IMR-90 (cell line): ENCODE measurements at regions not wholly inside any gene's neighbourhood (a gene's known extent, or its start where the extent isn't known, plus 50 kb on each side); places are given as distances from the start of the nearest gene placed in this dataset.
A peak's percentile ranks its signal among the peaks of the same experiment; 100 is the strongest.

Experiments used
- ATAC-seq: fragments of 200-7000 bp; cut with Tn5 transposase; 2 replicates; pipeline ENCODE4 v1.9.1; 2020; ENCODE audit warnings: low read depth, mild to moderate bottlenecking, moderate library complexity
- BruUV-seq: library from RNA; stranded (reverse); fragments of 400-500 nt; replicated peaks from 2 replicates; lab custom pipeline; 2021; lab: Mats Ljungman, UMichigan
- CTCF ChIA-PET: fragments of 300-600 bp; formaldehyde crosslinking; extraction: SDS; loops from one replicate; lab custom pipeline; 2021; ENCODE audit warnings: antibody characterized with exemption; lab: Yijun Ruan, JAX
- POLR2A ChIA-PET: fragments of 300-600 bp; sonication (Branson Sonifier 250); formaldehyde crosslinking; loops from one replicate; lab custom pipeline; 2022; ENCODE audit warnings: antibody characterized with exemption; ENCODE audit not compliant: unreplicated experiment; lab: Charles Lee
- DNase-seq: peaks from one replicate; pipeline ENCODE4 v3.0.0; 2013
- H2AFZ ChIP-seq: replicated peaks from 2 replicates; pipeline ENCODE3; 2013; ENCODE audit warnings: low read length, mild to moderate bottlenecking; ENCODE audit not compliant: poor library complexity
- H2AK5ac ChIP-seq: 2 replicates; pipeline ENCODE4 v1.6.1; 2013; ENCODE audit warnings: low read depth, low read length, inconsistent platforms
- H2AK9ac ChIP-seq: replicated peaks from 2 replicates; pipeline ENCODE3; 2013; ENCODE audit warnings: mild to moderate bottlenecking, low read depth, low read length, moderate library complexity; ENCODE audit not compliant: poor library complexity
- H2BK120ac ChIP-seq: 2 replicates; pipeline ENCODE4 v1.6.1; 2013; ENCODE audit warnings: low read depth, low read length, inconsistent platforms
- H2BK15ac ChIP-seq: 3 replicates; pipeline ENCODE4 v1.6.1; 2013; ENCODE audit warnings: low read depth, low read length, inconsistent platforms
- H2BK20ac ChIP-seq: 2 replicates; pipeline ENCODE4 v1.6.1; 2013; ENCODE audit warnings: low read depth, mild to moderate bottlenecking, inconsistent platforms, low read length, moderate library complexity
- H2BK5ac ChIP-seq: 2 replicates; pipeline ENCODE4 v1.6.1; 2013; ENCODE audit warnings: mild to moderate bottlenecking, low read depth, low read length, inconsistent platforms; ENCODE audit not compliant: poor library complexity, severe bottlenecking
- H3K14ac ChIP-seq: replicated peaks from 2 replicates; pipeline ENCODE4 v1.6.1; 2013; ENCODE audit warnings: low read depth, low read length, inconsistent platforms
- H3K18ac ChIP-seq: 2 replicates; pipeline ENCODE4 v1.6.1; 2013; ENCODE audit warnings: low read depth, low read length, control low read depth
- H3K23ac ChIP-seq: 2 replicates; pipeline ENCODE4 v1.6.1; 2013; ENCODE audit warnings: low read depth, low read length, inconsistent platforms
- H3K27ac ChIP-seq: 2 replicates; pipeline ENCODE4 v1.5.1; 2013; ENCODE audit warnings: mild to moderate bottlenecking, control low read depth, low read length; ENCODE audit not compliant: insufficient read depth
- H3K27me3 ChIP-seq: 2 replicates; pipeline ENCODE4 v1.6.1; 2013; ENCODE audit warnings: low read length; ENCODE audit not compliant: control insufficient read depth, insufficient read depth
- H3K36me3 ChIP-seq: 2 replicates; pipeline ENCODE4 v1.6.1; 2013; ENCODE audit warnings: low read length, mixed read lengths; ENCODE audit not compliant: control insufficient read depth, insufficient read depth
- H3K4ac ChIP-seq: 2 replicates; pipeline ENCODE4 v1.6.1; 2013; ENCODE audit warnings: low read depth, low read length, inconsistent platforms
- H3K4me1 ChIP-seq: 2 replicates; pipeline ENCODE4 v1.6.1; 2013; ENCODE audit warnings: low read length, mixed read lengths; ENCODE audit not compliant: control insufficient read depth, insufficient read depth
- H3K4me2 ChIP-seq: 2 replicates; pipeline ENCODE4 v1.6.1; 2013; ENCODE audit warnings: low read depth, mild to moderate bottlenecking, control low read depth, low read length, moderate library complexity
- H3K4me3 ChIP-seq: 2 replicates; pipeline ENCODE4 v1.5.1; 2013; ENCODE audit warnings: low read depth, mild to moderate bottlenecking, control low read depth, low read length, moderate library complexity; ENCODE audit not compliant: insufficient read depth
- H3K56ac ChIP-seq: 2 replicates; pipeline ENCODE4 v1.6.1; 2013; ENCODE audit warnings: low read length, inconsistent platforms; ENCODE audit not compliant: insufficient read depth; ENCODE audit errors: extremely low read depth
- H3K79me1 ChIP-seq, 2 experiments: 2 replicates each; pipeline ENCODE4 v1.6.1; 2013; ENCODE audit warnings: low read length in 2 of 2, inconsistent platforms in 1 of 2, low read depth in 1 of 2
- H3K9ac ChIP-seq: 2 replicates; pipeline ENCODE4 v1.6.1; 2013; ENCODE audit warnings: low read depth, low read length, control low read depth
- H3K9me1 ChIP-seq: 2 replicates; pipeline ENCODE4 v1.6.1; 2013; ENCODE audit warnings: low read length, inconsistent platforms; ENCODE audit not compliant: insufficient read depth
- H3K9me3 ChIP-seq: 2 replicates; pipeline ENCODE4 v1.6.1; 2013; ENCODE audit warnings: low read length; ENCODE audit not compliant: control insufficient read depth, insufficient read depth
- H4K20me1 ChIP-seq: 2 replicates; pipeline ENCODE4 v1.6.1; 2013; ENCODE audit warnings: low read length, inconsistent platforms; ENCODE audit not compliant: insufficient read depth
- H4K5ac ChIP-seq: 2 replicates; pipeline ENCODE4 v1.6.1; 2013; ENCODE audit warnings: mild to moderate bottlenecking, low read depth, low read length, control low read depth
- H4K8ac ChIP-seq, 2 experiments: 2 replicates each; pipeline ENCODE4 v1.6.1; 2013; ENCODE audit warnings: low read depth in 2 of 2, low read length in 2 of 2, control low read depth in 1 of 2, inconsistent platforms in 1 of 2
- H4K91ac ChIP-seq: 2 replicates; pipeline ENCODE4 v1.6.1; 2013; ENCODE audit warnings: low read depth, low read length, inconsistent platforms; ENCODE audit not compliant: insufficient read depth
- MAFK ChIP-seq: IDR thresholded peaks from 2 replicates; pipeline ENCODE4 v1.6.1; 2012; ENCODE audit warnings: low read depth, low read length, improper control_type of control experiment
- RCOR1 ChIP-seq: IDR thresholded peaks from 2 replicates; pipeline ENCODE4 v1.6.1; 2012; ENCODE audit warnings: mild to moderate bottlenecking, low read length, improper control_type of control experiment; ENCODE audit not compliant: insufficient replicate concordance
- WGBS, 2 experiments: methylation state at CpG; one replicate each; pipeline versions ENCODE4 v1.1.5 to v1.1.7; 2013; ENCODE audit warnings: missing lambda C conversion rate in 2 of 2; ENCODE audit not compliant: insufficient read length in 1 of 2; ENCODE audit errors: extremely low coverage in 2 of 2; 5-methylcytosine and 5-hydroxymethylcytosine counted together
- dilution Hi-C: fragments of 300-500 bp; cut with HindIII; formaldehyde crosslinking; loops from one replicate; pipeline ENCODE4 v1.14.3; 2018; ENCODE audit warnings: low sequenced_read_pairs; ENCODE audit not compliant: unreplicated experiment
- in situ Hi-C: fragments of 300-500 bp; cut with MboI; formaldehyde crosslinking; loops from 3 replicates; pipeline ENCODE4 v1.14.3; 2019; ENCODE audit warnings: low sequenced_read_pairs, inconsistent platforms, mixed read lengths
- intact Hi-C: fragments of 100-400 bp; cut with micrococcal nuclease; formaldehyde crosslinking; loops from 2 replicates; pipeline ENCODE4 v1.10.0; 2022

GRCh38 chr1:5610432-5610831 is 381.8 kb downstream of the NPHP4 start:
- H3K56ac ChIP-seq, result no peak overlapping the region
- H2BK15ac ChIP-seq, result no peak overlapping the region
- no peak overlapping the region for H3K4me2 ChIP-seq
- H3K4me1 ChIP-seq, result no peaks in the 10 kb centered on the region
- no peak overlapping the region for H2AFZ ChIP-seq
- H2AK5ac ChIP-seq, result no peak overlapping the region
- ChIA-PET POLR2A (no interaction called here), CTCF (interaction anchor here (0.7 kb wide), 1 partner anchor 35 kb away, joined by 3 read pairs; no protein-coding TSS in a partner anchor)
- no peak overlapping the region for H3K14ac ChIP-seq
- no peak overlapping the region for H2AK9ac ChIP-seq
- H3K79me1 ChIP-seq, result no peaks in the 10 kb centered on the region
- H3K27ac ChIP-seq, result no peak overlapping the region
- H4K91ac ChIP-seq, result no peak overlapping the region
- H3K4me3 ChIP-seq, result no peak overlapping the region
- no peak overlapping the region for H2BK5ac ChIP-seq
- TF ChIP-seq MAFK (peak; percentile 60), RCOR1 (no peak)
- H3K9me1 ChIP-seq, result no peaks in the 10 kb centered on the region
- H4K8ac ChIP-seq, result no peak overlapping the region
- H4K5ac ChIP-seq, result no peak overlapping the region
- BruUV-seq, result no TSS peak
- H3K36me3 ChIP-seq, result no peaks in the 10 kb centered on the region
- H3K9me3 ChIP-seq, result peaks cover 17% of the 10 kb centered on the region; the same call in 1 of the 2 replicates
- H3K9ac ChIP-seq, result no peak overlapping the region
- intact Hi-C loops (no loop called here), dilution Hi-C loops (no loop called here), in situ Hi-C loops (no loop called here)
- ATAC-seq (no peak), DNase-seq (no peak)
- H3K4ac ChIP-seq, result no peak overlapping the region
- no peaks in the 10 kb centered on the region for H4K20me1 ChIP-seq
- no peaks in the 10 kb centered on the region for H3K27me3 ChIP-seq
- no peak overlapping the region for H3K18ac ChIP-seq
- no peak overlapping the region for H2BK120ac ChIP-seq
- no CpG with 5 or more reads among the region's 1 CpG for WGBS, 2 experiments
- no peak overlapping the region for H3K23ac ChIP-seq
- H2BK20ac ChIP-seq, result no peak overlapping the region
